Brain microvascular endothelial cell (primary cell): ENCODE measurements at regions not wholly inside any gene's neighbourhood (a gene's known extent, or its start where the extent isn't known, plus 50 kb on each side); places are given as distances from the start of the nearest gene placed in this dataset.

Experiments
- DNase-seq: peaks from one replicate; pipeline ENCODE4 v3.0.0-alpha.2; 2020
- H3K27ac ChIP-seq: fragments of 250-450 bp; sonication (Bioruptor Pico); 2 replicates; pipeline ENCODE4 v1.5.1; 2020; ENCODE audit warnings: mild to moderate bottlenecking, moderate library complexity
- H3K27me3 ChIP-seq: fragments of 250-450 bp; sonication (Bioruptor Pico); replicated peaks from 2 replicates; pipeline ENCODE4 v1.5.1; 2020; ENCODE audit warnings: mild to moderate bottlenecking
- H3K36me3 ChIP-seq: fragments of 250-450 bp; sonication (Bioruptor Pico); replicated peaks from 2 replicates; pipeline ENCODE4 v1.5.1; 2020; ENCODE audit warnings: mild to moderate bottlenecking
- H3K4me3 ChIP-seq: 2 replicates; pipeline ENCODE4 v1.5.1; 2011; ENCODE audit warnings: low read depth, mild to moderate bottlenecking, control low read depth, low read length, moderate library complexity
- in situ Hi-C: cut with HindIII; loops from 2 replicates; pipeline ENCODE4 v1.10.0; 2017; ENCODE audit warnings: low sequenced_read_pairs, low pct_ligation_motif_present
- TF ChIP-seq, protein P1 (sequence below): IDR thresholded peaks from 2 replicates; pipeline ENCODE4 v1.5.1; 2011; ENCODE audit warnings: low read depth, mild to moderate bottlenecking, moderate library complexity, low read length, control low read depth, inconsistent platforms; ENCODE audit errors: missing control alignments

DNA sequence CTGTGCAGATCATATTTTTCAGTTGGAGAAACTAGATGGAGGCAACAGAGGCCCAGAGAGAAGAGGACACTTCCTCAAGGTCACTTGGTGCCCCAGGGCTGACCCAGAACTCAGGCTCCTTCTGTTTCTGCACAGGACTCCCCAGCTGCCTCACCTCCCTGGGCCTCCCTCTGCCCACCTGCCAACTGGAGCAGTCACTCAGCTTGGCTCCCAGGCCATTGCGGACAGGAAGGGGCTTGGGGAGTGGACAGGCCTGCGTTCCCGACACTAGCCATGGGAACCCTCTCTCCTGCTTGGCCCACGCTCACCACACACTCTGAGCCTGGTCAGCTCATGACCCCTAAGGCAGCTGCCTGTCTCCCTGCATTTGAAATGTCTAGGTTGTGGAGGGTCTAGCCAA lies 78.1 kb upstream of the BRD7 start:
- H3K36me3 ChIP-seq: no peaks in the 10 kb centered on the region
- in situ Hi-C loops: no loop called here
- TF ChIP-seq, protein P1, sequence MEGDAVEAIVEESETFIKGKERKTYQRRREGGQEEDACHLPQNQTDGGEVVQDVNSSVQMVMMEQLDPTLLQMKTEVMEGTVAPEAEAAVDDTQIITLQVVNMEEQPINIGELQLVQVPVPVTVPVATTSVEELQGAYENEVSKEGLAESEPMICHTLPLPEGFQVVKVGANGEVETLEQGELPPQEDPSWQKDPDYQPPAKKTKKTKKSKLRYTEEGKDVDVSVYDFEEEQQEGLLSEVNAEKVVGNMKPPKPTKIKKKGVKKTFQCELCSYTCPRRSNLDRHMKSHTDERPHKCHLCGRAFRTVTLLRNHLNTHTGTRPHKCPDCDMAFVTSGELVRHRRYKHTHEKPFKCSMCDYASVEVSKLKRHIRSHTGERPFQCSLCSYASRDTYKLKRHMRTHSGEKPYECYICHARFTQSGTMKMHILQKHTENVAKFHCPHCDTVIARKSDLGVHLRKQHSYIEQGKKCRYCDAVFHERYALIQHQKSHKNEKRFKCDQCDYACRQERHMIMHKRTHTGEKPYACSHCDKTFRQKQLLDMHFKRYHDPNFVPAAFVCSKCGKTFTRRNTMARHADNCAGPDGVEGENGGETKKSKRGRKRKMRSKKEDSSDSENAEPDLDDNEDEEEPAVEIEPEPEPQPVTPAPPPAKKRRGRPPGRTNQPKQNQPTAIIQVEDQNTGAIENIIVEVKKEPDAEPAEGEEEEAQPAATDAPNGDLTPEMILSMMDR: no peak
- no peak overlapping the region for H3K27ac ChIP-seq
- no peak overlapping the region for H3K4me3 ChIP-seq
- DNase-seq: no peak
- H3K27me3 ChIP-seq: no peaks in the 10 kb centered on the region

DNA sequence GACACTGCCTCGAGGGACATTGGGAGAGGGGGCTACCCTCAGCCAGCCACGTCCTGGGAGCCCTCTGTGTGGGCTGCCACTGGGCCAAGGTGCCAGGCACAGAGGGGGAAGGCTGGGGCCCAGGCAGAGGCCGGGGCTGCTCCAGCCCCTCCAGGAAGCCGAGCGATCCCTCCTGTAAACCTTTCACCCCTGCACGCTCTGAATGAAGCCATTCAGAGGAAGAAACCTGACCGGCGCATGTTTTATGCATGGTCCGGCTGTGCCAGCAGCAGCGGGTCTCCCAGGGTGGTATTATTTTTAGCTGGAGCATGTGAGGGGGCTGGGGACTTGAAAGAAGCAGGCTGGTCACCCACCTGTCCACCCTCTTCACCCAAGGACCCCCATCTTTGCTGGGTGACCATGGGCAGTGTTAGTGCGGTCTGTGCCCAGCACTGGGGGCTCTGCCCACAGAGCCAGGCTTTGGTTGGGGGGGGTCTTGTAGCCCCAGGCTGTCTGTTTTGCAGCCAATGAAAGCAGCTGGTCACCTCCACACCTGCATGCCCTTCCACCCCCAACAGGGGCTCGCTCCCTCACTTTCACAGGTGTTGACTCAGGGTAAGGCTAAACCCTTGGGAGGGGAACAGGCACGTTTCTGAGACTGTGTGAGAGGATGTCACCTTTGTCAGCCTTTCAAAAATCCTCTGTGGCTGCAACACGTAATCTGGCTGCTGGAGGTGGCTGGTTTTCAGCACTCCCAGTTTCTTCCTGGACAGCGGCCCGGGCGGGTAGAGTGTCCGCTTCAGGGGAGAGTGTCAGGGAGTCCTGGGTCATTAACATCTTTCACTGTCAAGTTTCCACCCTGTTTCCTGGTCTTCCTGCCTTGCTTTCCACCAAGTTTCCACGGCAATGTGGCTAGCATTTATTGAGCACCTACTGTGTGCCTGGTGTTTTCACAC lies 77.1 kb upstream of the BRD7 start:
- TF ChIP-seq, protein P1: no peak
- DNase-seq: no peak
- Histone ChIP-seq H3K27ac (no peak overlapping the region), H3K4me3 (no peak overlapping the region), H3K27me3 (no peaks in the 10 kb centered on the region), H3K36me3 (no peaks in the 10 kb centered on the region)
- in situ Hi-C loops: no loop called here

DNA sequence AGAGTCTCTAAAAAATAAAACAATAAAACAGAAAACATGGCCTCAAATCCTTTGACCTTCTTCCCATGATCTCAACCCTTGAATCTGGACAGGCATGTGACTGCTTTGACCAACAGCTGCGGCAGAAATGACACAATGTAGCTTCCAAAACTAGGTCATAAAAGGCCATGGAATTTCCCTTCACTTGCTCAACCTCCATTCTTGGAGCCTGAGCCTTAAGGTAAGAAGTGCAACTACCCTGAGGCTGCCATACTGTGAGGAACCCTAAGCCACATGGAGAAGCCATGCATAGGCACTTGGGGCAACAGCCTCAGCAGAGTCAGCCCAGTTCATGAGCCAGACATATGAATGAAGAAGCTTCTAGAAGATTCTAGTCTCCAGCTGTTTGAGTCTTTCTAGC lies 75.7 kb upstream of the BRD7 start:
- H3K27ac ChIP-seq: no peak overlapping the region
- TF ChIP-seq, protein P1: no peak
- no peak overlapping the region for H3K4me3 ChIP-seq
- H3K27me3 ChIP-seq: no peaks in the 10 kb centered on the region
- no peaks in the 10 kb centered on the region for H3K36me3 ChIP-seq
- in situ Hi-C loops: no loop called here
- DNase-seq: no peak

DNA sequence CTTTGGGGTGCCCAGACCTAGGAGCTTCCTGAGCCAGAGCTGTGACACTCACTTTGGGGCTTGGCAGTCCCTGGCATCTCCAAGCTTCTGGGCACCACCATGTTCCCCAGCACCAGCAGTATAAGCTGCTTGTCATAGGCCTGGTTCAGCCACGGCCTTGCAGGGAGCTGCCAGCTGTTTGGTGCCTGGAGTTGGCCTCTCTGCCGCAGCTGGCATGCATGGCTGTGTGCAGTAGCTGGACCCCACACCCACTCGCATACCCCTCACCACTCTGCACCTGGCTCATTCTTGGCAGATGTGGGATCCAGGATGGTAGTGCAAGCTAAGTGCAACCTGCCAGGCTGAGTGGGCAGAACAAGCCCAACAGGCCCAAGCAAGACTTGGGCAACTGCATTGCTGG lies 73.4 kb upstream of the BRD7 start:
- Histone ChIP-seq H3K4me3 (no peak overlapping the region), H3K27me3 (no peaks in the 10 kb centered on the region), H3K27ac (no peak overlapping the region), H3K36me3 (no peaks in the 10 kb centered on the region)
- TF ChIP-seq, protein P1: no peak
- DNase-seq: no peak
- in situ Hi-C loops: no loop called here

DNA sequence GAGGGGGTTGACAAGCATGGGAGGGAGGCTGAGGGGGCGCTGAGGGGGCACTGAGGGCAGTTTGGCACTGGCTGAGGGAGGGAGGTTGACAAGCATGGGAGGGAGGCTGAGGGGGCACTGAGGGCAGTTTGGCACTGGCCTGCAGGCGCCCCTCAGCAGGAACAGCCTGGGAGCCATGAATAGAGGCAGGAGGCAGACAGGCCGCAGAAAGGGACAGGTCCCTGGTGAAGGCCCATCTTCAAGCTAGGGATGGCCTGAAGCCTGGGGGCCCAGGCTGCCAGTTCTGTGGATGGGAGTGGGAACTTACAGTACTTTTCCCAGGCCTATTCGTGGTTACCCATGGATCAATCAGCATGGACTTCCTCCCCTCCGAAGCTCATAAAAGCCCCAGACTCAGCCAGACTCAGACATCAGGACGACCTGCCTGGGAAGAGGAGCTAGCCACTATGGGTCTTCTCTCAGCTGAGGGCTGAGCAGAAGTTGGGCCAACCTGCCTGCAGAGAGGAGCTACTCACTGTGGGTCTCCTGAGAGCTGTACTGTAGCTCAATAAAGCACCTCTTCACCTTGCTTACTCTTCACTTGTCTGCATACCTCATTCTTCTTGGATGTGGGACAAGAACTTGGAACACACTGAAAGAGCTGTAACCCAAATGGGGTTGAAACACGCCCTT lies 72.8 kb upstream of the BRD7 start:
- in situ Hi-C loops: no loop called here

More for the DNA sequence above, 72.8 kb upstream of the BRD7 start:
- no peaks in the 10 kb centered on the region for H3K27me3 ChIP-seq
- H3K4me3 ChIP-seq: no peak overlapping the region
- TF ChIP-seq, protein P1: no peak
- no peaks in the 10 kb centered on the region for H3K36me3 ChIP-seq
- no peak overlapping the region for H3K27ac ChIP-seq
- DNase-seq: no peak
